HG03066 (cell line): ENCODE measurements at regions not wholly inside any gene's neighbourhood (a gene's known extent, or its start where the extent isn't known, plus 50 kb on each side); places are given as distances from the start of the nearest gene placed in this dataset.
A peak's percentile ranks its signal among the peaks of the same experiment; 100 is the strongest.

Source experiments
- ATAC-seq: cut with Tn5 transposase; IDR thresholded peaks from one replicate; pipeline ENCODE4 v1.9.1; 2021; ENCODE audit warnings: low read depth; ENCODE audit not compliant: unreplicated experiment

- ATAC-seq: no peak
Measured at GRCh38 chr1:212219679-212220463, 65.3 kb upstream of the PPP2R5A start.

GRCh38 chr1:212221801-212222200, 63.4 kb upstream of the PPP2R5A start:
- ATAC-seq: no peak

GRCh38 chr1:212224102-212224501, 61.1 kb upstream of the PPP2R5A start:
- no peak for ATAC-seq

DNA sequence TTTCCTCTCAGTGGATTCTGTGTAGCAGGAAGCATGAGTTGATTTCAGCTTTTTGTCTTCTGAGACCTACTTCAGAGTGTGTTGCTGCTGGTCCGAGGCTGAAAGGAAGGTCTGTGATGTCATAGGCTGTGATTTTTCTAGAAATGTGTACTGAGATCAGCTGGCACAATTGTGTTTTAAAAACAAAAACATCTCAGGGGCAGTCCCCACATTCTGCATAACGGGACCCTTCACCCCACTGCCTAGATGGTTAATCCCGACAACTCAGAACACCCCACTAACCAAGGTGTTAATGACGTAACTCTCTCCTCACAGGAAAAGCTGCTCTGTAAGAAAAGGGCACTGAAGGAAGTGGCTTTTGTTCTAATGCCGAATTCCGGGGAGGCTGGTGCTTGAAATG, 59.8 kb upstream of the PPP2R5A start:
- no peak for ATAC-seq

- ATAC-seq: no peak
Measured at GRCh38 chr1:212225871-212226302, 59.3 kb upstream of the PPP2R5A start.

DNA sequence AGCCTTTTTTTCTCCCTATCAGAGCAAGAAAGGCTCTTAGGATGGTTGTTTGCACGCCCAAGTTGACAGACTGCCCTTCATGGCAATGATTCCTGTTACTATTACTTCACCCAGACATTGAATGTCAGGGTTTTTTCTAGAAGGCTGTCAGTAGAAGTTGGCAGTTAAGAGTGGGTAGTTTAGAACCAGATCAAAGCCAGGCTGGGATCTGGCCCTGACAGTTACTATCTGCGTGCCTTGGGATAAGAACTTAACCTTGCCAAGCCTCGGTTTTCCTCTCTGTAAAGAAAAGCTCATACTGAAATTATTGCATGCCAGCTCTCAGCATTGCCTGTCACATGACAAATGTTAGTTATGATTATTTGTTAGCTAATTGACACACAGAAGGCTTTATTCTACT, 58.7 kb upstream of the PPP2R5A start:
- no peak for ATAC-seq

DNA sequence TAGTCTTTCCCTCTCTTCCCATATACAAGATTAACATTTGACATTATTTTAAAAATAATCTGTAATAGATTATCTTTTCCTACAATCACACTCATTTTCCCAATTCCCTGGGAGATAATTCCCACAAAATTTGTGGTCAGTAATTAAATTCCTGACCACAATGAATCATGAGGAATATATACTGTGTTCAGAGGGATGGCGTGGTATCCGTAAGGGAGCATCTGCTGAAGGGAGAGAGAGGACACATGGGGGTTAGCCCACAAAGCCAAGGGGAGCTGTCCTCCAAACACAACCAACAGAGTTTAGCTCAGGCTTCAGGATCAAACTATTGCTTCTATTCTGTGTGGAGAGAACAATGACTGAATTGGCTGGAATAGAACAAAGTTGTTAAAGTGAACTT, 57.1 kb upstream of the PPP2R5A start:
- ATAC-seq: no peak

- ATAC-seq: no peak
Measured at GRCh38 chr1:212228591-212229119, 56.6 kb upstream of the PPP2R5A start.

DNA sequence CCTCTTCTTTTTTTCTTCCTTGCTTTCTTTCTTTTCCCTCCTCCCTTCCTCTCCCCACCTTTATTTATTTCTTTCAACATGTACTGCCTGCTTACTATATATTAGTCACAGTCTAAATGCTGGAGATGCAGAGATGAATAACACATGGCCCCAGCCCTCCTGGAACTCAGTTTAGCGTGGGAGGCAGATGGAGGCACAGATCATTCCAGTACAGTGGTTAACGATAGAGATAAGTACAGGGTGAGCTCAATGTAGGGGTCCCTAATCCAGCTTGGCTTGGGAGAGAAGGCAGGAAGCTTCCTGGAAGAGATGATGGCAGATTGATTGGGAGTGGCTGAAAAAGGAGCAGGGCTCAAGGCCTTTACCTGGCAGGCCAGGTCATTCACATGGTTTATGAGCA, 55.6 kb upstream of the PPP2R5A start:
- no peak for ATAC-seq

- ATAC-seq: no peak
Measured at GRCh38 chr1:212230329-212230728, 54.9 kb upstream of the PPP2R5A start.

- ATAC-seq: no peak
Measured at GRCh38 chr1:212231372-212231771, 53.8 kb upstream of the PPP2R5A start.

DNA sequence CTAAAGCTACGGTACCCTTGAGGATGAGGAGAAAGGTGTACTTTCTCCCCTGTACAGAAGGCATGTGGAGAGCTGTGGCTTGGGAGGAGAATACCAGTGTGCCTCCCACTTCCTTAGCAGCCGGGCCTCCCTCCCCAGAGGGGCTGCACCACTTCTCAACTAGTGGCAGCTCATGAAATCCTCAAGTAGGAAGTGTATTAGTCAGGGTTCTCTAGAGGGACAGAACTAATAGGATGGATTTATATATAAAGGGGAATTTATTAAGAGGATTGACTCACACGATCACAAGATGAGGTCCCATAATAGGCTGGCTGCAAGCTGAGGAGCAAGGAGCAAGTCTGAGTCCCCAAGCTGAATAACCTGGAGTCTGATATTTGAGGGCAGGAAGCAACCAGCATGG, 53.1 kb upstream of the PPP2R5A start:
- ATAC-seq: no peak

DNA sequence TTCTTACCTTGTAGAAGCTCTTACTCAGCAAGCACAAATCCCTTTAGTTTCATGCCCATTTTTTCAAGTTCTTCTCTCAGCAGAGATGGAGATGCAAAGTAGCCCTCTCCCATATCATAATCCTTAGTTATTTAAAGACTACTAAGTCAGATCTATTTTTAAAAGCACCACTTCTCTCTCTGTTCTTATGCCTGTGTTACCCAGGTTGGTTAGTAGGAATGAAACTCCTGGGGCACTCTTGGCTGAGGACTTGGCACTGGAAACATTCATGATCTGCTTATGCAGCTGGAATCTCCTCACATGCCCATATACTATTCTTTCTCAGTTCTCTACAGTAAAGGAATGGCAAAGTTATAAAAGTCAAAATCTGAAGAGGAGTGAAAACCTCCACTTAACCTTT, 51.9 kb upstream of the PPP2R5A start:
- ATAC-seq: no peak

DNA sequence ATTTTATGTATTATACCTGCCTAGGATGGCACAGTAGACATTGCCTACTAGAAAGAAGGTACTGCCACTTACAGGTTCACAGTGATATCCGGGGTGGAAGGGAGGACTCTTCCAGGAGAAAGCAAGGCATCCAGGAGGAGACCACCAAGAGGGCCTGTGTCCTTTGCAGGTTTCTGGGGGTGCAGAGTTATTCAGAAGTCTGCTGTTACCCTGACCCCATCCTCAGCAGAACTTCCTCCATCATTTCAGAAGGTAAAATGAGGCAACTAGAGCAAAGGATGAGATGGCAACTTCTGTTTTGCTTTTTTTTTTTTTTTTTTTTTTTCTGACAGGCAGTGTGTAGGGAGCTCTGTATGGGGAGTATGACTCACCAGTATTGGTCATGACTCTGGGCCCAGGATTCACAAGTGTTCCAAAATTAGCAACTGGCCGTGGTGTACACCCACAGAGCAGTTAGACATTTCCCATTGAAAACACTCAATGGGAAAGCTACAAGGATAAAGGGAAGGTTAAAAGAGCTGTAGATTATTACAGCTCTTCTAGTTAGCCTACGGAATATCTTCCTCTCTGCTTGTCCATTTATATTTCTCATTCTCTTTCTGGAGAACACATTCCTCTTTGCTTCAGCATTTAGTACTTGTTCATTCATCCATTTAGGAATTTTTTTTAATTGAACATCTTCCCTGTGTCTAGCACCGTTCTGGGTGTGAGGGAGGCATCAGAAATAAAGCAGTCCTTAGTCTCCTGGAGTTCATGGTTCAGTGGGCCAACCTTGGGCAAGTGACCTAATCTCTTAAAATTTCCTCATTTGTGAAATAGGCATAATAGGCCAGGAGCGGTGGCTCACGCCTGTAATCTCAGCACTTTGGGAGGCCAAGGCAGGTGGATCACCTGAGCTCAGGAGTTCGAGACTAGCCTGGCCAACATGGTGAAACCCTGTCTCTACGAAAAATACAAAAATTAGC, 50.5 kb upstream of the PPP2R5A start:
- peak; percentile 77 for ATAC-seq
